Naive thymus-derived CD8-positive, alpha-beta T cell (primary cell): ENCODE measurements at regions not wholly inside any gene's neighbourhood (a gene's known extent, or its start where the extent isn't known, plus 50 kb on each side); places are given as distances from the start of the nearest gene placed in this dataset.
"Not testable (repeated sequence)": the region's sequence is repeated elsewhere in the genome, so short reads cannot be mapped to it uniquely, and the experiment has no call there.

Experiments
- ATAC-seq, 2 donors: fragments of 150-1000 bp; cut with Tn5 transposase in 1 of 2; sonication (Bioruptor Pico), chemical (Tn5 transposase) in 1 of 2; 1 replicate in 1 of 2; 2 replicates in 1 of 2; pipeline ENCODE4 v1.10.0; 2021; ENCODE audit warnings: mild to moderate bottlenecking in 2 of 2, moderate library complexity in 2 of 2
- POLR2A ChIA-PET: fragments of 350-600 bp; sonication (Branson Sonifier 250); formaldehyde crosslinking; loops from one replicate; lab custom pipeline; 2021; ENCODE audit warnings: antibody characterized with exemption; lab: Charles Lee
- DNase-seq, 10 donors: peaks; one replicate each; pipeline versions ENCODE4 v3.0.0 to v3.0.0-alpha.2; 2020 to 2022
- H3K27ac Mint-ChIP-seq, 10 donors: one replicate each; pipeline ENCODE4 v1.8.0; 2020 to 2022; ENCODE audit warnings: mild to moderate bottlenecking in 10 of 10, mixed read lengths in 10 of 10, moderate library complexity in 4 of 10, inconsistent platforms in 1 of 10
- H3K27me3 Mint-ChIP-seq, 5 donors: one replicate each; pipeline ENCODE4 v1.8.0; 2021 to 2022; ENCODE audit warnings: mixed read lengths in 5 of 5
- H3K36me3 Mint-ChIP-seq, 3 donors: one replicate each; pipeline ENCODE4 v1.8.0; 2020 to 2022; ENCODE audit warnings: mixed read lengths in 3 of 3, mild to moderate bottlenecking in 2 of 3, inconsistent platforms in 1 of 3
- H3K4me1 Mint-ChIP-seq, 4 donors: one replicate each; pipeline ENCODE4 v1.8.0; 2021 to 2022; ENCODE audit warnings: mixed read lengths in 4 of 4
- H3K4me3 Mint-ChIP-seq, 10 donors: one replicate each; pipeline ENCODE4 v1.8.0; 2020 to 2022; ENCODE audit warnings: mild to moderate bottlenecking in 10 of 10, mixed read lengths in 10 of 10, moderate library complexity in 6 of 10, inconsistent platforms in 1 of 10
- H3K9me3 Mint-ChIP-seq, 9 donors: one replicate each; pipeline ENCODE4 v1.8.0; 2020 to 2022; ENCODE audit warnings: mixed read lengths in 9 of 9, mild to moderate bottlenecking in 3 of 9, inconsistent platforms in 1 of 9, moderate library complexity in 1 of 9

- H3K4me1 Mint-ChIP-seq, H3K27ac Mint-ChIP-seq, ATAC-seq, DNase-seq, POLR2A ChIA-PET, H3K36me3 Mint-ChIP-seq, H3K4me3 Mint-ChIP-seq: not testable (repeated sequence)
- Mint-ChIP-seq H3K27me3 (peaks cover 14 to 46% (median 15%) of the 10 kb centered on the region in 5 donors), H3K9me3 (peaks cover 0 to 12% (median 8%) of the 10 kb centered on the region in 9 donors)
These were observed 108.1 kb downstream of the PROX1 start for GRCh38 chr1:214095896-214096295.

GRCh38 chr1:214101246-214101645 is 113.5 kb downstream of the PROX1 start:
- H3K4me3 Mint-ChIP-seq: no peak overlapping the region
- peaks cover 0 to 6% (median 1%) of the 10 kb centered on the region in 9 donors for H3K9me3 Mint-ChIP-seq
- peaks cover 0 to 5% (median 0%) of the 10 kb centered on the region in 3 donors for H3K36me3 Mint-ChIP-seq
- ATAC-seq (no peak), DNase-seq (no peak)
- H3K27ac Mint-ChIP-seq: no peak overlapping the region
- no peaks in the 10 kb centered on the region for H3K4me1 Mint-ChIP-seq
- POLR2A ChIA-PET: no interaction called here
- H3K27me3 Mint-ChIP-seq: peaks cover 0 to 6% (median 3%) of the 10 kb centered on the region in 5 donors

- DNase-seq: no peak
- peaks cover 0 to 6% (median 4%) of the 10 kb centered on the region in 5 donors for H3K27me3 Mint-ChIP-seq
- H3K4me1 Mint-ChIP-seq: no peaks in the 10 kb centered on the region
These were observed 114.1 kb downstream of the PROX1 start for GRCh38 chr1:214101828-214102227.

GRCh38 chr1:214102907-214103306 is 115.1 kb downstream of the PROX1 start:
- ATAC-seq: no peak
- Mint-ChIP-seq H3K4me3 (no peak overlapping the region), H3K36me3 (peaks cover 0 to 5% (median 0%) of the 10 kb centered on the region in 3 donors), H3K4me1 (peaks cover 0 to 3% (median 0%) of the 10 kb centered on the region in 4 donors), H3K27me3 (peaks cover 0 to 11% (median 4%) of the 10 kb centered on the region in 5 donors), H3K27ac (no peak overlapping the region), H3K9me3 (peaks cover 0 to 6% (median 0%) of the 10 kb centered on the region in 9 donors)
- no peak for DNase-seq
- POLR2A ChIA-PET: no interaction called here

More at GRCh38 chr1:214101828-214102227, 114.1 kb downstream of the PROX1 start:
- POLR2A ChIA-PET: no interaction called here
- Mint-ChIP-seq H3K9me3 (peaks cover 0 to 6% (median 1%) of the 10 kb centered on the region in 9 donors), H3K4me3 (no peak overlapping the region), H3K27ac (no peak overlapping the region), H3K36me3 (peaks cover 0 to 5% (median 0%) of the 10 kb centered on the region in 3 donors)
- no peak for ATAC-seq

- Mint-ChIP-seq H3K4me3 (no peak overlapping the region), H3K27me3 (peaks cover 0 to 11% (median 2%) of the 10 kb centered on the region in 5 donors), H3K4me1 (peaks cover 0 to 3% (median 0%) of the 10 kb centered on the region in 4 donors), H3K27ac (no peak overlapping the region), H3K9me3 (peaks cover 0 to 6% (median 0%) of the 10 kb centered on the region in 9 donors), H3K36me3 (peaks cover 0 to 5% (median 0%) of the 10 kb centered on the region in 3 donors)
- ATAC-seq: no peak
- POLR2A ChIA-PET: no interaction called here
- no peak for DNase-seq
These were observed 116.0 kb downstream of the PROX1 start for GRCh38 chr1:214103778-214104177.

- Mint-ChIP-seq H3K9me3 (peaks cover 0 to 6% (median 0%) of the 10 kb centered on the region in 9 donors), H3K36me3 (peaks cover 0 to 5% (median 0%) of the 10 kb centered on the region in 3 donors), H3K27me3 (peaks cover 0 to 12% (median 2%) of the 10 kb centered on the region in 5 donors), H3K4me3 (no peak overlapping the region), H3K4me1 (peaks cover 0 to 3% (median under 1%) of the 10 kb centered on the region in 4 donors), H3K27ac (no peak overlapping the region)
- ATAC-seq: no peak
- POLR2A ChIA-PET: no interaction called here
- no peak for DNase-seq
These were observed 118.6 kb downstream of the PROX1 start for GRCh38 chr1:214106375-214106774.

GRCh38 chr1:214107322-214108096 is 119.7 kb downstream of the PROX1 start:
- Mint-ChIP-seq H3K27ac (no peak overlapping the region), H3K4me3 (no peak overlapping the region)
- POLR2A ChIA-PET: no interaction called here

GRCh38 chr1:214108097-214108446 is 120.3 kb downstream of the PROX1 start:
- Mint-ChIP-seq H3K4me1 (peaks cover 0 to 3% (median under 1%) of the 10 kb centered on the region in 4 donors), H3K4me3 (no peak overlapping the region), H3K36me3 (peaks cover 0 to 5% (median 0%) of the 10 kb centered on the region in 3 donors), H3K27me3 (peaks cover 0 to 12% (median 2%) of the 10 kb centered on the region in 5 donors), H3K9me3 (peaks cover 0 to 6% (median 0%) of the 10 kb centered on the region in 9 donors), H3K27ac (no peak overlapping the region)
- DNase-seq (no peak), ATAC-seq (no peak)
- POLR2A ChIA-PET: no interaction called here

More at GRCh38 chr1:214107322-214108096, 119.7 kb downstream of the PROX1 start:
- ATAC-seq (no peak), DNase-seq (no peak)
- Mint-ChIP-seq H3K27me3 (peaks cover 0 to 12% (median 2%) of the 10 kb centered on the region in 5 donors), H3K4me1 (peaks cover 0 to 3% (median under 1%) of the 10 kb centered on the region in 4 donors), H3K9me3 (peaks cover 0 to 6% (median 0%) of the 10 kb centered on the region in 9 donors), H3K36me3 (peaks cover 0 to 5% (median 0%) of the 10 kb centered on the region in 3 donors)

GRCh38 chr1:214111796-214112195 is 124.0 kb downstream of the PROX1 start:
- Mint-ChIP-seq H3K4me3 (no peak overlapping the region), H3K4me1 (peaks cover 0 to 3% (median under 1%) of the 10 kb centered on the region in 4 donors), H3K27ac (no peak overlapping the region), H3K9me3 (peaks cover 0 to 11% (median 3%) of the 10 kb centered on the region in 9 donors), H3K36me3 (peaks cover 0 to under 1% (median 0%) of the 10 kb centered on the region in 3 donors), H3K27me3 (peaks cover 0 to 8% (median 1%) of the 10 kb centered on the region in 5 donors)
- DNase-seq: no peak
- ATAC-seq: no peak
- POLR2A ChIA-PET: no interaction called here

- ATAC-seq (no peak), DNase-seq (no peak)
- Mint-ChIP-seq H3K36me3 (peaks cover 0 to 19% (median 0%) of the 10 kb centered on the region in 3 donors), H3K4me1 (no peaks in the 10 kb centered on the region), H3K27ac (no peak overlapping the region), H3K9me3 (peaks cover 2 to 31% (median 17%) of the 10 kb centered on the region in 9 donors), H3K27me3 (peaks cover 0 to 4% (median under 1%) of the 10 kb centered on the region in 5 donors), H3K4me3 (no peak overlapping the region)
- POLR2A ChIA-PET: no interaction called here
These were observed 128.5 kb downstream of the PROX1 start for GRCh38 chr1:214116258-214116657.

- DNase-seq: no peak
- no peak overlapping the region for H3K27ac Mint-ChIP-seq
- POLR2A ChIA-PET: no interaction called here
- H3K9me3 Mint-ChIP-seq: peaks cover 2 to 31% (median 17%) of the 10 kb centered on the region in 9 donors
- H3K4me1 Mint-ChIP-seq: no peaks in the 10 kb centered on the region
- H3K36me3 Mint-ChIP-seq: peaks cover 0 to 19% (median 0%) of the 10 kb centered on the region in 3 donors
- H3K4me3 Mint-ChIP-seq: no peak overlapping the region
- H3K27me3 Mint-ChIP-seq: peaks cover 4 to 9% (median 7%) of the 10 kb centered on the region in 5 donors
- no peak for ATAC-seq
These were observed 130.0 kb downstream of the PROX1 start for GRCh38 chr1:214117780-214118179.

- Mint-ChIP-seq H3K36me3 (peaks cover 0 to 19% (median 0%) of the 10 kb centered on the region in 3 donors), H3K27ac (no peak overlapping the region), H3K4me3 (no peak overlapping the region), H3K27me3 (peaks cover 4 to 21% (median 15%) of the 10 kb centered on the region in 5 donors), H3K9me3 (peaks cover 2 to 31% (median 17%) of the 10 kb centered on the region in 9 donors), H3K4me1 (peaks cover 0 to 3% (median under 1%) of the 10 kb centered on the region in 4 donors)
- DNase-seq (no peak), ATAC-seq (no peak)
- POLR2A ChIA-PET: no interaction called here
These were observed 132.4 kb downstream of the PROX1 start for GRCh38 chr1:214120191-214120590.

GRCh38 chr1:214120951-214121350 is 133.2 kb downstream of the PROX1 start:
- Mint-ChIP-seq H3K36me3 (peaks cover 0 to 19% (median 0%) of the 10 kb centered on the region in 3 donors), H3K4me1 (peaks cover 0 to 3% (median 2%) of the 10 kb centered on the region in 4 donors), H3K9me3 (peaks cover 2 to 31% (median 17%) of the 10 kb centered on the region in 9 donors), H3K4me3 (no peak overlapping the region), H3K27ac (peak overlapping the region in 1 of 10 donors; percentile 14), H3K27me3 (peaks cover 6 to 26% (median 19%) of the 10 kb centered on the region in 5 donors)
- no peak for DNase-seq
- no peak for ATAC-seq
- POLR2A ChIA-PET: no interaction called here
